H7 (cell line): ENCODE measurements at regions not wholly inside any gene's neighbourhood (a gene's known extent, or its start where the extent isn't known, plus 50 kb on each side); places are given as distances from the start of the nearest gene placed in this dataset.

Experiments used
- DNase-seq: peaks from one replicate; pipeline ENCODE4 v3.0.0; 2012
- H3K27me3 ChIP-seq: 2 replicates; pipeline ENCODE4 v1.6.0; 2011; ENCODE audit warnings: mild to moderate bottlenecking, low read length; ENCODE audit not compliant: control insufficient read depth, insufficient read depth
- H3K36me3 ChIP-seq: replicated peaks from 2 replicates; pipeline ENCODE4 v1.5.1; 2011; ENCODE audit warnings: low read length; ENCODE audit not compliant: control insufficient read depth, insufficient read depth
- H3K4me3 ChIP-seq: 2 replicates; pipeline ENCODE4 v1.5.1; 2011; ENCODE audit warnings: low read depth, mild to moderate bottlenecking, control low read depth, low read length, moderate library complexity; ENCODE audit not compliant: insufficient read depth

DNA sequence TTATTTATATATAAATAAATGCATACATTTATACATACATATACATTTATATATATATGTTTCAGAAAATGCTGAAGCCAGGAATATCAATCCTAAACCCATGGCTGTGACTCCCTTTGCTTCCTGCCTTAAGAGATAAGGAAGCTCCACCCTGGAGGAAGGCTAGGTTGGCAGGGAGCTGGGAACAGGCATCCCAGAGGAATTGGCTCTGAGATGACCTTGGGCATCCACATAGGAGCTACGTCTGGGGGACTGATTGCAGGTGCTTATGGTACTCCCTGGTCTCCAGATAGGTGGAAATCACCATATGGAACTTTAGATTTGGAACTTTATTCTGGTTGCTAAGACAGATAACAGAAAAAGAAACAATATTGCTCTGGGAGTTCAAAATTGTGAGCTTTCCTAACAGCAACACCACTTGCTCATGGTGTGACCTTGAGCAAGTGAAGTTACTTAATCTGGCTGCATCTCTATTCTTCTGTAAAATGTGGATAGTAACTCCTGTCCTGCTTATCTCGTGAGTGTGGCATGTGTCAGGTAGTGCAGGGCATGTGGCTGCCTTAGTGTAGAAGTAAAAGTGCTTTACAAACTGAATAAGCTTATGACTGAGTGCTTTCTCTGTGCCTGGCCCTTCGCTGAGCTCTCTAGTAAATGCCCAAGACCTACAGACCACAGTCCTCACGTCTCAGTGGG is 341.0 kb downstream of the MEIS1 start:
- no peak overlapping the region for H3K4me3 ChIP-seq
- no peak for DNase-seq
- no peaks in the 10 kb centered on the region for H3K36me3 ChIP-seq
- H3K27me3 ChIP-seq: no peaks in the 10 kb centered on the region

DNA sequence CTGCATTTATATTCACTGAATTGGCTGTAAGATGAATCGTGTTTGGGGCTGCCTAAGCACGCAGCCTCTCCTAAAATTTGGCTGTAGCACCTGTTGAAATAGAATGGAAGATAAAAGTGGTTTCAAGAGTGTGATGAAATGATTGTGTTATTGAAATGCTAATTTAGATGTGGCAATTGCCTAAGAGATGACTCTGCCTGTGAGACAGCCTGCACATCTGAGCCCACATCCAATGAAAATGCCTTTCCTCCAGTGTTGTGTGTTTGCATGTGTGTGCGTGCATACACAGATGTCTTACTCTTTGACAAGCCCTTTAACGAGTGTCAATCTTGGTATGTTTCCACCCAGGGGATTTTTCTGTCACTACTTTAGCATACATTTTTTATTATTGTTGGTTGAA is 346.9 kb downstream of the MEIS1 start:
- Histone ChIP-seq H3K27me3 (no peaks in the 10 kb centered on the region), H3K36me3 (no peaks in the 10 kb centered on the region), H3K4me3 (no peak overlapping the region)
- DNase-seq: no peak

DNA sequence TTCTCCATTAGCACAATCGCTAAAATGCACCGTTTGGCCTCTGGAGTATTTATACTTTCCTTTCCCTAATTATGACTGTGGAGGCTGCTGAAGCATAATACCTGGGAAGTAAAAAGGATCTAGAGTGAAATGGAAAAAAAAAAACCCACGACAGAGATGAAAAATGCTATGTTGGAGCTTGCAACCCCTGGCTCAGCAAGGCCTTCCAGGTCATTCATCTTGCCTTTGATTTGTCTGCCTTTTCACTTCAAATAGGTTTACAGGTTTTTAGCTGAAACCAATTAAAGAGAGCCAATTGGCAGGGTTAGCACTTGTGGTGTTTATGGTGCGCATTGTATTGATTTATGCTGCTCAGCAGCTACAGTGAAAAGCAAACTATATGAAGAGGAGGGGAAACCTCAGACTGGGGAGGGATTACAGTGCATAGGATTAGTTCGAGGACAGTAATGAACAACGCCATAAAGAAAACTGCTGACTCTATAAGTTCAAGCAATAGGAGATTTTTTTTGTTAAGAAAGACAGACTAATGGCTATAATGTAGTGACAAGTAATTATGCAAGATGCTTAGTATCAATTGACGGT is 347.9 kb downstream of the MEIS1 start:
- H3K4me3 ChIP-seq: no peak overlapping the region
- DNase-seq: no peak
- H3K36me3 ChIP-seq: no peaks in the 10 kb centered on the region
- H3K27me3 ChIP-seq: no peaks in the 10 kb centered on the region

DNA sequence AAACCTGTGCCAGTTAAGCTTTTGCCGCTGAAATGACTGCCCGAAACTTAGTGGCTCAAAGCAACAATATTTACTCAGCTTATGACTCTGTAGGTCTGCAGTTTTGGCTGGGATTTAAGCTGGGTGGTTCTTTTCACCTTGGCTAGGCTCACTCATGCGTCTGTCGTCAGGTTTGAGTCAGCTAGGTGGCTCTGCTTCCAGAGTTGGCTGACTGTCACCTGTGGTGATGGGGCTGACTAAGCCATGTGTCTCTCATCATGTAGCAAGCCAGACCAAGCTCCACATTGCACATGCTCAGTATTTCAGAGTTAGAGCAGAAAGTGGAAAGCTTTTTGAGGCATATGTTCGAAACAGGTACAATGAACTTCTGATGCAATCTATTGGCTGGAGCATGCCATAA is 354.8 kb downstream of the MEIS1 start:
- no peak for DNase-seq
- Histone ChIP-seq H3K36me3 (no peaks in the 10 kb centered on the region), H3K4me3 (no peak overlapping the region), H3K27me3 (no peaks in the 10 kb centered on the region)

DNA sequence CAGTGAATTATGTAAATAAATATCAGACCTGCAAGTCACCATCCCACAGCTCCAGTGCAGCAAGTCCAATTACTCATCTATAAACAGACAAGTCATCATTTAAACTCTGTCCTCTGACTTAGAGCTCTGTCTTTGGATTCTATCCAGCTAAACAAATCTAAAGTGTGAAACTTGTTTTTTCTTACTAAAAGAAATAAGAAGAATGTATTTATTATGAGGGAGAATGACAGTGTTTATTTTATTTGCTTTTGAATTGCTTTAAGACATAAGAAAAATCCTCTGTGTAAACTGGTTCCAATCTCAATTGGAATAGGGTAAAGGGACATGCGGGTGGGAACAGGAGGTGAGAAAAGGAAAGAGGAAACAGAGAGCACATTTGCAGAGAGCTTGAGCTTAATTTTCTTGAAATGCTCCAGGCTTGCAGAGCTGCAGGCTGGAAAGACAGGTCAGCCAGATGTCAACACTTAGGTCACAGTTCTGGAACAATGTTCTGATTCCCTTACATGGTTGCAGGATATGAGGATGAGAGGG is 355.8 kb downstream of the MEIS1 start:
- Histone ChIP-seq H3K27me3 (no peaks in the 10 kb centered on the region), H3K4me3 (no peak overlapping the region), H3K36me3 (no peaks in the 10 kb centered on the region)
- DNase-seq: no peak

GRCh38 chr2:66794070-66794469 is 359.1 kb downstream of the MEIS1 start:
- Histone ChIP-seq H3K27me3 (no peaks in the 10 kb centered on the region), H3K36me3 (no peaks in the 10 kb centered on the region), H3K4me3 (no peak overlapping the region)
- DNase-seq: no peak

DNA sequence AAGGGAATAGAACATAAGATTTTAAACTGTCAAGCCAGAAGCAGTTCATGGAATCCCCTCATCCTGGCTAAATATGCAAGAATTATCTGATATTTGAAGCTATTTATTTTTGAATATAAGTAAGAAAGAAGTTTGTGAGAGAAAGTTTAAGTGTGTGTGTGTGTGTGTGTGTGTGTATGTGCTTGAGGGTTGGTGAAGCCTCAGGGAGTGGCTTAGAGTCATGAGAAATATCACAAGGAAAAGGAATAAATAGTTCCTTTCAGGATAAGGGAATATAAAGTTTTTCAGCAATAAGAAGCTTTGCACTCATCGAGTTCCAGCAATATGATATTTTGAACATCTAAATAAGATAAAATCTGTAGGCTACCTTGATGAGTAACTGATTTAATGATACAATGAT is 359.6 kb downstream of the MEIS1 start:
- H3K4me3 ChIP-seq: no peak overlapping the region
- DNase-seq: no peak
- H3K27me3 ChIP-seq: no peaks in the 10 kb centered on the region
- H3K36me3 ChIP-seq: no peaks in the 10 kb centered on the region

DNA sequence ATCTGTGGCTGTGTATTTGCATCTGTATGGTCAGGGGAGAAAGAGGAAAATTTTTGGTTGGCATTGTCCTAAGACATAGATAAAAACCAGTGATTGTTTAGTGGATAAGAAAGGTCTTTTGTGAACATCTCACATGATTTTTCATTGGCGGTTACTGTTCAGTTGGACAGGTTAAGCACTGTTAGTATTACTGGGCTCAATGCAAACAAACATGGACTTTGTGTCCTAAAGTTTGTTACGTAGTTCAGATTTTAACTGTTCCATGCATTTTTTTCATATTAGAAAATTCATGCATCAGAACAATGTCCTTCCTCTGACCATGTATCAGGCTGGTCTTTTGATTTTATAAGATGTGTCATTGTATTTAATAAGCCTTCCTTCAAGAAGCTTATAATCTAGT is 368.0 kb downstream of the MEIS1 start:
- no peaks in the 10 kb centered on the region for H3K36me3 ChIP-seq
- no peak overlapping the region for H3K4me3 ChIP-seq
- H3K27me3 ChIP-seq: no peaks in the 10 kb centered on the region
- no peak for DNase-seq

DNA sequence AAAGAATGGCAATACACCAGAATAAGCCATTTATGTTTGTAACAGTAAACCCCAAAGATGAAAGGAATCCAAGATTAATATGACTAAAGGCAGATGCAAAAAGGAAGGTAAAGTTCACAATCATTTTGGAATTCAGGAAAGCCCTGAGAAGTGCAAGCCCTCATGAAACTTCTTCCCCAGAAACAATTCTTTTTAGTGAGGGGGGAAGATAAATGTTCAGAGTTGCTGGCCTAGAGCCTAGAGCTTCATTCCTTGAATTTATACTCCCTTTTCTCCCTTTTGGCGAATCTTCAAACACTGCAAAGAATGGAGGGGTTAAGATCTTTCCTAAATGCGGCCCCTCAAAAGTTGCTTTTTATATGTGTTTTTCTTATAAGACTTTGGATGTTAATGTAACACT is 368.8 kb downstream of the MEIS1 start:
- Histone ChIP-seq H3K36me3 (no peaks in the 10 kb centered on the region), H3K4me3 (no peak overlapping the region), H3K27me3 (no peaks in the 10 kb centered on the region)
- no peak for DNase-seq

DNA sequence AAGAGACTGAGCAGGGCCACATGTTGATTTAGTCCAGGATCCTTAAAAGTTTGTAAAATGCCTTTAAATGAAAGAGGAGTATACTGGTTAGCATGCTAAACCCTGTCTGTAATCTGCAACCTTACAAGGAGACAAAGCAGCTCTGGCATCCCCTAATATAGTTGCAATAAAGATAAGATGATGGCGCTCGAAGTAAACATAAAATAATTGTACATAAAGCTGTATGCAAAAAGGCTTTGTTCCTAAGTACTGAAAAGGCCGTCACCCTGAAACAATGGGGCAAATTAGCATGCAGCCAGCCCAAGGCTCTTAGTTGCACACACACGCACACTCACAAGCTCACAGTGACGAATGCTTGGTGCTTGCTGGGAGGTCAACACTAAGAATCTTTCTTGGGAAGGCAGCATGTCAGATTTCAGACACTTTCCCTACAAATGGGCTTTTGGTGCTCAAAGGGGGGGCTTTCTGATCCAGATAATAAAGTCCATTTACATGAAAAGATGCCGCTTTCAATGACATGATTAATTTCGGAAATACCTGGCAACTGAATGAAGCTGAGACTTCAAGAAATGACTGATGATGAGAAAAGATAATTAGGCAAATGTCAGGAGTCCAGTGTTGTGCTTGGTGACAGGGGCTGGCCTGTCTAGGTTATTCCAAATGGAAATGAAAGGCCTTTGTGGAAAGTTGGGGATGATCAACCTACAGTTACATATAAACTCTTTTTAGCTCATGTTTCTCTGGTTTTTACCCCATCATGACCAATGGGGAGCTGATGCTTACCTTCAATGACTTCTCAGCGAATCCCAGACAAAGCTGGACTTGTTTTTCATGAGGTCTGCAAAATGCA is 370.3 kb downstream of the MEIS1 start:
- no peak overlapping the region for H3K4me3 ChIP-seq
- DNase-seq: no peak
- H3K36me3 ChIP-seq: no peaks in the 10 kb centered on the region
- H3K27me3 ChIP-seq: no peaks in the 10 kb centered on the region

DNA sequence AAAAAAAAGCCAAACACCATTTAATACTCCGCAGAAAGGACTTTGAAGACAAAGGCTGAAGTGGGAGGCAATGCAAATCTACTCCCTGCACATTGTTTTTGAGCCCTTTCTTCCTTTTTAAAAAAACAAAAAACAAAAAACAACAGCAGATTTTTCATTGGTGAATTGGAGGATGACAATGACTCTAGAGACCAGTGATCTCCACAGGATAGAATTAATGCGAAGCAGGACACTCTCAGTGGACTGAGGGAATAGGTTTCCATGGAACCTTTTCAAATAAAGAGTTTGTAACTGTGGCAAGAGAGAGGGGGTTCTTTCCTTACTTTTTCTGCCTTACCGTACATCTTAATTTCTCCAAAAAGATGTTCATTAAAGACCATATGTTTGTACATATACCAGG is 371.0 kb downstream of the MEIS1 start:
- no peak overlapping the region for H3K4me3 ChIP-seq
- H3K27me3 ChIP-seq: no peaks in the 10 kb centered on the region
- no peaks in the 10 kb centered on the region for H3K36me3 ChIP-seq
- DNase-seq: no peak

DNA sequence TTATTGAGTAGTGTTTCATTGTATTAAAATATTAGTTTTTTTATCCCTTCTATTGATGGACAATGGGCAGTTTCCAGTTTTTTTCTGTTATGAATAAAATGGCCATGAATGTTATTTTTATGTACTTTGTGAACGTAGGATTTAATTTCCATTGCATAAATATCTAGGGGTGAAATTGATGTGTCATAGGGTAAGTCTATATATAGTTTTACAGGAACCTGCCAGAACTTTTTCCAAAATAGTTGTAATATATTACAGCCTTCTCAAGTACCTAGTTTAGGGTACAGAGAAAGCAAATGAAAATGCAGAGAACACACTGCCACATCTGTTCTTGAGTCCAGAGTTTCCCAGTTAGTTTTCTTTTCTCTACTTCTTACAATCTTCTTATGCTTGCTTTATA is 378.6 kb downstream of the MEIS1 start:
- Histone ChIP-seq H3K27me3 (no peaks in the 10 kb centered on the region), H3K4me3 (no peak overlapping the region), H3K36me3 (no peaks in the 10 kb centered on the region)
- DNase-seq: no peak

GRCh38 chr2:66813976-66814375 is 379.1 kb downstream of the MEIS1 start:
- no peak for DNase-seq
- no peaks in the 10 kb centered on the region for H3K27me3 ChIP-seq
- H3K36me3 ChIP-seq: no peaks in the 10 kb centered on the region
- H3K4me3 ChIP-seq: no peak overlapping the region

DNA sequence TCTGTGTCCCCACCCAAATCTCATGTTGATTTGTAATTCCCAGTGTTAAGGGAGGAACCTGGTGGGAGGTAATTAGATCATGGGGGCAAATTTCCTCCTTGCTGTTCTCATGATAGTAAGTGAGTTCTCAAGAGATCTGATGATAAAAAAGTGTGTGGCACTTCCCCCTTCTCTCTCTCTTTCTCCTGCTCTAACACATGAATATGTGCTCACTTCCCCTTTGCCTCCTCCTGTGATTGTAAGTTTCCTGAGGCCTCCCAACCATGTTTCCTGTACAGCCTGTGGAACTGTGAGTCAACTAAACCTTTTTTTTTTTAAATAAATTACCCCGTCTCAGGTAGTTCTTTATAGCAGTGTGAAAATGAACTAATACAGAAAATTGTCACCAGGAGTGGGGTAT is 380.0 kb downstream of the MEIS1 start:
- H3K27me3 ChIP-seq: no peaks in the 10 kb centered on the region
- DNase-seq: no peak
- no peaks in the 10 kb centered on the region for H3K36me3 ChIP-seq
- H3K4me3 ChIP-seq: no peak overlapping the region

GRCh38 chr2:66815886-66816285 is 381.0 kb downstream of the MEIS1 start:
- Histone ChIP-seq H3K27me3 (no peaks in the 10 kb centered on the region), H3K36me3 (no peaks in the 10 kb centered on the region), H3K4me3 (no peak overlapping the region)
- no peak for DNase-seq
